GM12891 (cell line): ENCODE measurements at regions not wholly inside any gene's neighbourhood (a gene's known extent, or its start where the extent isn't known, plus 50 kb on each side); places are given as distances from the start of the nearest gene placed in this dataset.

Experiments
- PAX5 ChIP-seq: IDR thresholded peaks from 2 replicates; pipeline ENCODE4 v1.6.1; 2011; ENCODE audit warnings: low read length, moderate library complexity, mild to moderate bottlenecking; ENCODE audit not compliant: insufficient read depth, severe bottlenecking
- POLR2A ChIP-seq: IDR thresholded peaks from 2 replicates; pipeline ENCODE4 v1.6.1; 2011; ENCODE audit warnings: low read depth, low read length, control low read depth
- POLR2AphosphoS5 ChIP-seq: IDR thresholded peaks from 2 replicates; pipeline ENCODE4 v1.6.1; 2011; ENCODE audit warnings: low read depth, low read length, control low read depth
- POU2F2 ChIP-seq: IDR thresholded peaks from 2 replicates; pipeline ENCODE4 v1.6.1; 2011; ENCODE audit warnings: low read depth, mild to moderate bottlenecking, control low read depth, low read length, moderate library complexity
- SPI1 ChIP-seq: IDR thresholded peaks from 2 replicates; pipeline ENCODE4 v1.6.1; 2011; ENCODE audit warnings: low read depth, low read length, control low read depth
- TAF1 ChIP-seq: IDR thresholded peaks from 2 replicates; pipeline ENCODE4 v1.6.1; 2011; ENCODE audit warnings: low read depth, low read length, control low read depth

GRCh38 chr1:5348732-5349465 lies 643.3 kb downstream of the NPHP4 start:
- no peak for TF ChIP-seq POLR2AphosphoS5
- no peak for TF ChIP-seq POLR2A
- no peak for TF ChIP-seq TAF1
- no peak for TF ChIP-seq PAX5
- TF ChIP-seq POU2F2, result no peak
- TF ChIP-seq SPI1, result no peak
